Activated CD4-positive, CD25-positive, alpha-beta regulatory T cell (primary cell): ENCODE measurements at regions not wholly inside any gene's neighbourhood (a gene's known extent, or its start where the extent isn't known, plus 50 kb on each side); places are given as distances from the start of the nearest gene placed in this dataset.
"Not testable (repeated sequence)": the region's sequence is repeated elsewhere in the genome, so short reads cannot be mapped to it uniquely, and the experiment has no call there.

ENCODE experiments used
- DNase-seq, 4 experiments: peaks; one replicate each; lab custom pipeline; 2025; lab: John Stamatoyannopoulos, UW

DNA sequence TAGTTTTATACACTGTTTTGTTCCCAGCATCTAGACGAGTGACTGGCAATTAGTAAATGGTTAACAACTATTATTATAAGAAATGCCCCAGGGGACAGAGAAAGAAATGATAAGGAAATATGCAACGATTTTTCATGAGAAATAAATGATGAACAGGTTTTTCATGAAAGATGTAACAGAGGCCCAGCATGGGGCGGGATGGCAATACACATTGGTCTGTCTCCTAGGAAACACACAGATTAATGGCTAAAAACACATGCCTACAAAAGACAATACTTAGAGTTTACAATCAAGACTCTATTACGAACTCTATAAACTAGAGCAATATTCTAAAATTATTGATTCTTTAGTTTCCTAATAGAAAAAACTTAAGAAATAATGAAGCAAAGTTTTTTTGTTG, 441.5 kb upstream of the CDH9 start:
- no peak for DNase-seq

DNA sequence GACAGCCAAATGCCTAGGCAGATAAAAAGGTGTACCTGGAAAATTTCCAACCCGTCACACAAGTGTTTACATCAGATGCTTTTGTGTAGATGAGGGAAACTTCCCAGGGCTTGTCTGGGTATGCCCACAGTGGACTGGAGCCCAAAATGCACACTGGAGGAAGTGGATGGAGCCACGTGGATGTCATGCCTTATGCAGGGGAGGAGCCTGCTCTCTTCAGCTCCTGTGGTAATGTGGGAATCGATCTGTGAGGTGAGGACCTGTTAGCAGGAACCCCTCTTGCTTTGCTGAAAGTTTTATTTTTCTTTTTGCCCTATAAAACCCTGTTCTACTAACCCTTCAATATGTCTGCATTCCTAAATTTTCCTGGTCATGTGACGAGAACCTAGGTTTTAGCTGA, 439.2 kb upstream of the CDH9 start:
- no peak for DNase-seq

DNA sequence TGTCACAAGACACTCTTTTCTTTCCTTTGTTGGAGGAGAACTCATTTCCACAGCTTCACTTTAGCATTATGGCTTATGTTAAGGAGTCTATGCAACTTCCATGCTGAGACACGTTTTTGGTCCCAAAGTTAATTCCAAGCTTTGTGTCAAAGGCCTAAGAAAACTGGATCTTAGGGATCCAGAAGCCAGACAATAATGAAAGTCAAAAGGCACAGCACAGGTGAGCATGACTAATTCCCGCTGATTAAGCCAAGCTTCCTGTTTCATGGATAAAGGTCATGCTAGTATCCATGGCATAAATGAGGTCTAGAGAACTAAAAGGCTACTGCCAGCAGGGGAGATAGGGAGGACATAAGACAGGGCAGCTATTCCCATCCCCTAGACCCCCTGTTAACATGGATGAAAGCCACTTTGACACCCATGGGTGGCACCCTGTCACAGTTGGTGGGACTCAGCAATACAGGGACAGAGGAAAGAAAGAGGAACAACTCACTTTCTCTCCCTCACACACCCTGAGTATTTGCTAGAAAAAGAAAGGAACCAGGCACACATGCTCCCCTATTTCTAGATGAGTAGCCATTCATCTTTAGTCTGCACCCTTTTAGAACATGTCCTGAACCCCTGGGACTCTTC, 438.1 kb upstream of the CDH9 start:
- DNase-seq, result no peak

DNA sequence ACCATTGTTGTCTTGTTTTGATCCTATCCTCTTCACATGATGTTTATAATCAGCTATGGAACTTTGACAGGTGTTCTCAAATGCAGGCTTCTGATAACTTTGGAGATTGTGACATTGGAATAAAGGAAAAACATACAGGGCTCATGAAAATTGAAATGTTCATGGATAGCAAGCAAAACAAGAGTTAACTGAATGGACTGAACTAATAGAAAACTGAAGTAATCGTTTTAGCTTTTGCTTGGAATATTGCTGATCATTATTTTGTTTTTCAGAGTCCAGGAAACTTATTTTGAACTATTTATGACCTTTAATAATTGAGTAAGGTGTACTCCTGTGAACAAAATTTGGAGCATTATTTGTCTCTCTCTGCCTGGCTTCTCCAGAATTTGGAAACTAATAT, 436.7 kb upstream of the CDH9 start:
- DNase-seq, result no peak

DNA sequence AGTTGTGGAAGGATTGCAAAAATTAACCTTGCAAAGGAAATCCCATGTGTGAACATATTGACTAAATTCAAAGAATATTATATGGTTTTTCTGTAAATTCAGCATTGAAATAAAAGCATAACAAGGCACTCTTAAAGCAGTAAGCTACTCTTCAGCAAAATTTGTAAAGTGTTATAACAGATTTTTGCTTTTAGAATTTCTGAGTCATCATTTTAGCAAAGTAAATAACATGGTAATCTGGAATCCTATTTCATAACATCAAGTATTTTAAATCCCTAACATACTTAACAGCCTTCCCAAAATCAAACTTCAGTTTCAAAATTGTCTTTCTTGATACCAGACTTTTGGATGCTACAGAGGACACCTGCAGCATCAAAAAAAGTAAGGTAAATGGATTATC, 436.0 kb upstream of the CDH9 start:
- DNase-seq, result no peak

DNA sequence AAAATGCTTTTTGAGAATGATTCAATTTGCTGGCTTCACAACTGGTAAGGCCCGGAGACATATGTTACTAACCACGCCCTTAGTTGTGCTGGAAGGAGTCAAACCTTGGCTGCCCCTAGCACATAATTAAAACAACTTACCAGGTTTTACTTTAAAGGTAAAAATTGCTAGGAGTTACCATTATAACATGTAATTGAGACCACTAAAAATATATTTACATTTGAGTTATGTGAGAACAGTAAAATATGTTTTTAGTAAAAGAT, 435.6 kb upstream of the CDH9 start:
- DNase-seq, result no peak

DNA sequence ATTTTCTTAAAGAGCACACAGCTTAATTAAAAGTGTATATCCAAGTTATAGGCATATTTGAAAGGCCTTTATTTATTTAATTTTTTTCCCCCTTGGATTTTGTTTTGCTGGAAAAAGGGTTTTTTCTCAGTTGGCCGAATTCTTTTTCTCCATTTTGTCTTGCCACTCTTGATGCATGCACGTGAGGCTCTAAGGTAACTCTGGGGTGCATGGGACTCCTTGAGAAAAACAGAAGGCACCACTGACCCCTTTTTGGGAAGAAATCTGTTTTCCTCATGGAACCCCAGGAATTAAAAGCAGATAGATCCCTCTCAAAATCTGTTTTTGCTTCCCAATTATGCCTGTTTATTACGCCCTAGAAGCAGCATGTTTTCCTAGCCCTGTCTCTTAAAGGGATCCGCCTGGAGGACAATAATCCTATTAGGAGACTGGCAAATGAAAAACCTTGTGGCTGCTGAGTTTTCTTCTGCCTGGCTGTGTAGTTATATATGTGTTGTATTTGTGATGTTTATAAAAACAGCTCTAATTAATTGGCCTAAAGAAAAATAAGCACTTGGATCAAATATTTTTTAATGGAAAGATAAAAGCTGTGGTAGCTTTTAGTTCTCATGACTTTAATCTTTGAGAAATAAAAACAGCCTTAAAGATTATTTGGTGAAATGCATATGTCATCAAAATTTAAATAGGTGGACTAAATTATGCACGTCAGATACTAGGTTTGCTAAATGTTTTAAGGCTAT, 435.1 kb upstream of the CDH9 start:
- DNase-seq, result no peak

DNA sequence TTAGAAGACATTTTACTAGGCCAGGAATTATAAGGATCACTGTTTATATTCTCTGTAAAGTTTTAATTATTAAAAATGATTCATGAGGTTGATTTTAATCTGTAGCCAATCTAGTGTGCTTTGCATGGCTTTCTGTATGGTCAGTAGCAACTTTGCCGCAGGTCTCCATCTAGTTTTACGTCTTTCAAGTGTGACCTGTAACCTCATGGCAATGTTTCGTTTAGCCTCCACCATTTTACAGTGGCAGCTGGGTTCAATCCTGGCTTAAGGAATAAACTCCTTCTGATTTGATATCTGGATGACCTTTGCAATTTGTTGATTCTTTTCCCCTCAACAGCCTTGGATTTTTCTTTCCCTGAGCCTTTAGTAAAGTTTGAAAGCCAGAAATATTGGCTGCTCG, 434.5 kb upstream of the CDH9 start:
- no peak for DNase-seq

DNA sequence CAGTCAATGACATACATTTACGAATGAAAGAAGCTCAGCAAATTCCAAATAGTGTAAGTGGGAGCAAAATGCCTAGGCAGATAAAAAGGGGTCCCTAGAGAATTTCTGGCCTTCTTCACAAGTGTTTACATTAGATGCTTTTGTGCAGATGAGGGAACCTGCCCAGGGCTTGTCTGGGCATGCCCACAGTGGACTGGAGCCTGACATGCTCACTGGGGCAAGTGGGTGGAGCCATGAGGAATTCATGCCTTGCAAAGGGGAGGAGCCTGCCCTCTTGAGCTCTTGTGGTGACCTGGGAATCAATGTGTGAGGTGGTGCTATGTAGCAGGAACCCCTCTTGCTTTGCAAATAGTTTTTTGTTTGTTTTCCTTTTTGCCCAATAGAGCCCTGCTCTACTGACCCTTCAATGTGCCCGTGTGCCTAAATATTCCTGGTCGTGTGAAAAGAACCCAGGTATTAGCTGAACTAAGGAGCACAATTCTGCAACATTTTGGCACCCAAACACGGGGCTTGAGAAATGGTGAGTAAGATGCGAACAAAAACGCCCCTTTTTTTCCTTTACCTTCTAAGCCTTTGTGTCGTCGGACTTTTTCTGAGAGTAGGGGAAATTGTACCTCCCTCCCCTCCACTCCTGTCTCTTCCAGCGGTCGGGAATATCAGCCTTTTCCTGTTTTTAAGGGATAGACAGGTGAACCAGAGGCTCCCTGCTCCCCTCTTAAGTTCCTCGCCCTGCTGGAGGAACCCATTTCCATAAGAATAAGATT, 433.8 kb upstream of the CDH9 start:
- DNase-seq, result no peak

DNA sequence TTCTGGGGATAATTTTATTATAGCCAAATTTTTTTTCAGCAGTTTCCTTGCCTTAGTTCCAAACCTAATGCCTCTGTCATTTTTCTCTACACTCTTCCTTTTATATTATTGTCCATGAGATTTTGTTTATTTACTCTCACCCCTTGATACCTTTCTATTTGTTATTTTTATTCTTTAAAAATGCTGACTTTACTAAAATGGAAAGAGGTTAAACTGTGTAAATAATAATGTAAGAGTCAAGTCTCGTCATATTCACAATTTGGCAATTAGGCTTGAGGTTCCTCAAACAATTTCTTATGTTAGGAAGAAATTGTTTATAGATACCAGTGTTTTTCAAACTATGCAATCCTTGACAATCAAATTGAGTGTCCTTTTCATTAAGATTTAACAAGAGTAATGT, 428.6 kb upstream of the CDH9 start:
- no peak for DNase-seq

DNA sequence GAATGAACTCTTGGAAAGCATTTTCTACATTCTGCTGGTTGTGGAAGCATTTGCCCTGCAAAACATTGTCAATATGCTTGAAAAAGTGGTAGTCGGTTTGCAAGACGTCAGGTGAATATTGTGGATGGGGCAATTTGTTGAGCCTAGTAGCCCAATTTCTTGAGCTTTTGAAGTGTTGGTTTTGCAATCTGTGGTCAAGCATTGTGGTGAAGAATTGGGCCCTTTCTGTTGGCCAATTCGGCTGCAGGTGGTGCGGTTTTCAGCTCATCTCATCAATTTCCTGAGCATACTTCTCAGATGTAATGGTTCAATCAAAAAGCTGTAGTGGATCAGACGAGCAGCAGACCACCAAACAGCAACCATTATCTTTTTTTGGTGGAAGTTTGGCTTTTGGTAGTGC, 426.8 kb upstream of the CDH9 start:
- DNase-seq, result no peak

DNA sequence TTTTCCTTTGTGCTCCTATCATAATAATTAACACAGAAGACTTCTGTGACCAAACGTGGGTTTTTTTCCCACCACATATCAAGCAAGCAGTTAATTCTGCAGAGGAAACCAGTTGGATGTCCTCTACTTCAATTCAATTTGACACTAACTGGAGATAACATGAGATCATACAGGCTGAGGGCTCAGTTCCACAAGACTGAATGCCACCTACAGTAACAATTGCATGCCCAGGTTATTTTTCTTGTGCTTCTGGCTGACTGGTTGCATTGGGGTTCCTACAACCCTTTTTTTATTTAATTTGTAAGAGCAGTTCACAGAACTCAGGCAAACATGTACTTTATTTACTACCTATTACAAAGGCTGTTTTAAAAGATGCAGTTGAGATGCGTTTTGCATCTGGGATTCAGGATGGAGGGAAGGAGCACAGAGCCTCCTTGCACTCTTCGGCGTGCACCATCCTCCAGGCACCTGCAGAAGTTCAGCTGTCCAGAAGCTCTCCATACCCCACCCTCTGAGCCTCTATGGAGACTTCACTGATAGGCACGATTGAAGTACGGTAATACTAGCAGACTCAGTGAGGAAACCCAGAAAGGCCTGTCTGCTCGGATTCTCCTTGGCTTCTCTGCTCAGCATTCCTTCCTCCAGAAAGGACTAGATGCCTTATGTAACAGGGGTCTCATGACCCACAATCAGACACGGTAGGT, 425.2 kb upstream of the CDH9 start:
- DNase-seq, result no peak

DNA sequence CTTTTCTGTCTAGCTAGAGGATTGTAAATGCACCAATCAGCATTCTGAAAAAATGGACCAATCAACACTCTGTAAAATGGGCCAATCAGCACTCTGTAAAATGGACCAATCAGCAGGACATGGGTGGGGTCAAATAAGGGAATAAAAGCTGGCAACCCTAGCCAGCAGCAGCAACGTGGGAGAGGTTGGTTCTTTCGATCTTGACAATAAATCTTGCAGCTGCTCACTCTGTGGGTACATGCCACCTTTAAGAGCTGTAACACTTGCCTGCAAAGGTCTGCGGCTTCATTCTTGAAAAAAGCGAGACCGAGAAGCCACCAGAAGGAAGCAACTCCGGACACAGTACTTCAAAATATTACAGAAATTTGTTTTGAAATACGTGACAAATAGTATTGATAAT, 424.6 kb upstream of the CDH9 start:
- no peak for DNase-seq

DNA sequence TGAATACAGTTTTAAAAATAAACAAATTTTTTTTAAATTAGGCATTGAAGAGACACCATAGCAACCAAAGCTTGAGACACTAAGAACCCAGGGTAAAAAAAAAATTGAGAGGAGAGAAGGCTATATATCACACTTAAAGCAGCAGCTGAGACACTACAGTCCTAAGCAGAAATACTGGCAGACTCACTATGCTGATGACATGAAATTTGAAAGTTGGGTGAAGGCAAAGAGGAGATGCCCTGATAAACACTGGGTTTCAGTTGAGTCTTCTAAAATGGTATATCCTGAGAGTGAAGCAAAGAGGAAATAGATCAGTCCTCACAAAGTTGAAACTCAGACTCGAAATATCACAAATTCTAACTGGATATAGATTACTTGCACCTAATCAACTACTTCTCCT, 419.9 kb upstream of the CDH9 start:
- DNase-seq, result no peak

DNA sequence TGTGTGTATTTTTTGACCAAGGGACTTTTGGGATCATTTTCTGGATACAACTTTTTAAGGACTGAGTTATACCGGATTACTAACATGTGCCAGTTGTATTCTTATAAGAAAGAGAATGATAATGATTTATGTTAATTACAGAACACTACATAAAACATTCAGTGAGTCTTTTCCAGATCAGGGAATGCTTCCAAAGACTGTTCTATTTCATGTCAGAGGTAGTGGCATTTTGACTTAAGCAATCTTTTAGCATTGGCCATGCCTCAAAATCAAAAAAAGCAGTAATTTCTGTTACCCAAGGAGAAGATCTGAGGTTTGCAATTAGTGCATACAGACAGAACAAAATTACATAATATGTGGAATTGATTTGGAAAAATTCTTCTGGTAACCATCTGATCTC, 413.0 kb upstream of the CDH9 start:
- DNase-seq, result no peak

DNA sequence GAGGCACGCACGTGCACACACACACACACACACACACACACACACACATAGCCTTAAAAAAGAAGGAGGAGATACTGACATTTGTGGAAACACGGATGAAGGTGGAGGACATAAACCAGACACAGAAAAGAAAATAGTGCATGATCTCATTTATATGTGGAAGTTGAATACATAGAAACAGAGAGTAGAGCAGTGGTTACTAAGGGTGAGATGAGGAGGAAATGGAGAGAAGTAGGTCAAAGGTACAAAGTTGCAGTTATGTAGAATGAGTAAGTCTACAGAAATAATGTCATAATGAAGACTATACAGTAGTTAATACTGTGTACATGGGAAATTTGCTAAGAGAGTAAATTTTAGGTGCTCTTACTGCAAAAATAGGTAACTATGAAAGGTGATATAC, 412.2 kb upstream of the CDH9 start:
- DNase-seq, result no peak

DNA sequence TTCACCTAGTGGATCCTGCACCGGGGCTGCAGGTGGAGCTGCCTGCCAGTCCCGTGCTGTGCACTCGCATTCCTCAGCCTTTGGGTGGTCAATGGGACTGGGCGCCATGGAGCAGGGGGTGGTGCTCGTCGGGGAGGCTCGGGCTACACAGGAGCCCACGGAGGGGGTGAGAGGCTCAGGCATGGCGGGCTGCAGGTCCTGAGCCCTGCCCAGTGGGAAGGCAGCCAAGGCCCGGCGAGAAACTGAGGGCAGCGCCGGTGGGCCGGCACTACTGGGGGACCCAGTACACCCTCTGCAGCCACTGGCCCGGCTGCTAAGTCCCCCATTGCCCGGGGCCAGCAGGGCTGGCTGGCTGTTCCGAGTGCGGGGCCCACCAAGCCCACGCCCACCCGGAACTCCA, 401.0 kb upstream of the CDH9 start:
- DNase-seq, result not testable (repeated sequence)

DNA sequence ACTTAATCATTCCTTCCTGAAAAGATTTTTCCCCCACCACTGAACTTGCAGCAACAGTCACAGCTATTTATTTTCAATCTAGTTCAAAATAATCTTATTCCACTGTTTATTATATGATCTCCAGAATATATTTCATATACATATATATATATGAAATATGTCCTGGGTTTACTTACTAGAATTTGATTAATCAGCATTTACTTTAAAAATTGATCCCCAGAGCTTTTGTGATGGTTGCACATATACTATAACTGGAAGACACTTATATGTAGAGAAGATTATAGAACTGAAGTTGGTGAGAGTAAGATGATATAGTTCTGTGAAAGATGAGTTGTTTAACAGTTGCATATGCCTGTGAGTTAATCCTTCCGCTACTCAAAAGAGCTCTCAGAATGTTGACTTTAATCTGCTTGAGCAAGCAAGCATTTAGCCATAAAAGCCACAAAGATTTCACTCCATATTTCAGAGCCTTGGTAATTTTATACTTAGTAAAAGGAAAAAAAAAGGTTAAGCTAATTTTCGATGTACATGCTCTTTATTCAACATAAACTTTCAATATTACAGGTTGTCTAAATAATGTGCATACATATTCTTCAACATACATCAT, 399.3 kb upstream of the CDH9 start:
- no peak for DNase-seq

DNA sequence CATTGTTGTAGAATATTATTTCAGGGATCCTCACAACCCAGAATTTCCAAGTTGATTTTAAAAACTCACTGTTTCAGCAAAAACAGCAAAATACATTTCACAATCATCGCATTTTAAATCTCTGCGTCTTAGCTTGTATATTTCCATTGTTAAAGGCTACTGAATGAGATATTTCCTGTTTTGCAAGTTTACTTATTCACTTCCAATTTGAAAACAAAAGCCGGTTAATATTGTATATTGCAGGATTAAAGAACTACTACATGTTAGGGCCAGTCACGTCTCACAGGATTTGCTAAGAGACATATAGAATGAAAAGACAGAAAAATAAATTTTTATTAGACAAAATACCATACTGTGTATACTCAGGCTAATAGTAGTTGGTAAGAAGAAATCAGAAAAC, 395.9 kb upstream of the CDH9 start:
- no peak for DNase-seq

DNA sequence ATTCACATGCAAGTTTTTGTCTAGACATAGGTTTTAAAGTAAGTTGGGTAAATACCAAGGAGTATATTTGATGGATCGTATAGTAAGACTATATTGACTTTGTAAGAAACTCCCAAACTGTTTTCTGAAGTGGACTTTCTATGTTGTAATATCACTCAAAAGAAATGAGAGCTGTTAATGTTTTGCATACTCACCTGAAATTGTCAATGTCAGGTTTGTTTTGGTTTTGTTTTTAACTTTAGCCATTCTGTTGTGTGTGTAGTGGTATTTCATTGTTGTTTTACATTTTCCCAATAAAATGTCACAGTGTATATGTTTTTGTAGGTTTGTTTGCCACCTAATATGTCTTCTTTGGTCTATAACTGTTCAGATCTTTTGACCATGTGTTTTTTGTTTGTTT, 375.7 kb upstream of the CDH9 start:
- DNase-seq, result no peak

DNA sequence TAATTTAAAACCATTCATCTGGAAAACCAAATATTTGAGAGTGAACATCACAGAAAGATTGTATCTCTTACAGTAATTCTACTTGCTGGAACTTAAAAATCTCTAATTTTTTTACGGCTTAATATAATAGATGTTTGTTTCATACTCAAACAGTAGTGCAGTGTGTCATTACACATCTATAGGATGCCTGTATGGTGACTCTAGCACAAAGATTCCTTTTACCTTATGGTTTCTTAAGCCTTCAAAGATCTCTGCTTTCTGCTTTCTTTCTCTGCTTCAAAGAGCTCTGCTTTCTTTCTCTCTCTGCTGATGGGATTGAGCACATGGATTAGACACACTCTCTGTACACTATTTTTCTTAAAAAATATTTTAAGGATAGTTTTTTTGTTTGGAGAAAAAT, 374.0 kb upstream of the CDH9 start:
- DNase-seq, result no peak

DNA sequence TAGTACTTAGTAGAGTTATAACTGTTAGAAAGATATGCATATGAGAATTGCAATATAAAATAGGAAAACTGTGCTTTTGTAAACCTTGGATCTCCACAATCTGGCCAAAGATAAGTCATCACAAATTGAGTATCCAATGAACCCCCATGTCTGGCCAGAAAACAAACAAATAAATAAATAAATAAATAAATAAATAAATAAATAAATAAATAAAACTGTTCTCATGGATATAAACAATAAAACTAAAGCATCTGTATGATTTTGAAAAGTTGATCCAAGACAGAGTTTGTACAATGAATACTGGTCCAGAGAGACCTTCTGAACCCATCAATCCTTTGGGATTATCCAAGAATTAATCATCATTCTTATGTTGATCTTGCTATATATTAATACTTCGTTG, 367.6 kb upstream of the CDH9 start:
- DNase-seq, result no peak
